Left hindlimb (tissue), 1 donor: ENCODE measurements at regions not wholly inside any gene's neighbourhood (a gene's known extent, or its start where the extent isn't known, plus 50 kb on each side); places are given as distances from the start of the nearest gene placed in this dataset.
"Not testable (repeated sequence)": the region's sequence is repeated elsewhere in the genome, so short reads cannot be mapped to it uniquely, and the experiment has no call there.

ENCODE experiments used
- DNase-seq: peaks from one replicate; pipeline ENCODE4 v3.0.0-alpha.2; 2018

DNA sequence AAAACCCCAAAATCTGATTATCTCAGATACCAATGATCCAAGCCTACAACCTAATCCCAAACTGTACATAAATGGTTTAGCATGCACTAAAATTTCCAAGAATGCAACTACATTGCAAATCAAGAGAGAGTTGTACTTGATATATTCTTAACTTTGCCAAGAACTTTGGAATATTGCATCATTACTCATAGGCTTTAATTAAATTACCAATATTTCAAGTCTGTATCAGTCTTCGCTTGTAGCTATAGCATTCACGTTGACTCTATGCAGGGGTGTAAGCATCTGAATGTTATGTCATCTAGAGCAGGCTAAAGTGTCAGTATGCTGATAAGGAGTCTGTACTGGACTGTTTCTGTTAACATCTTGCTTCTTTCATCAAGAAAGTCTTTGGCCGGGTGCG, 56.3 kb downstream of the FOXI3 start:
- no peak for DNase-seq

GRCh38 chr2:88377641-88377991, 74.9 kb downstream of the FOXI3 start:
- DNase-seq: no peak

- DNase-seq: no peak
Measured at GRCh38 chr2:88372042-88372441, 80.5 kb downstream of the FOXI3 start.

DNA sequence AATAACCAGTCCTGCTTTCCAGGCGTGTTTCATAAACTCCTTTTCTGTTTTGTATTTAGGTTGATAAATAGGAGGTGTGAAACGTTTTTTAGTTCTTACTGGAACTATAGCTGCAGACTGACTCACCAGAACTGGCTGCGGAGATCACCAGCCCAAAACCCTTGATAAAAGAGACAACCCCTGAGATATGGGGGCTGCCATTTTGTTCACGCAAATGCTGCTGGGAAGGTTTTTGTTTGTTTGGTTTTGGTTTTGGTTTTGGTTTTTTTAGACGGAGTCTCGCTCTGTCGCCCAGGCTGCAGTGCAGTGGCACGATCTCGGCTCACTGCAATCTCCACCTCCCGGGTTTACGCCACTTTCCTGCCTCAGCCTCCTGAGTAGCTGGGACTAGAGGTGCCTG, 87.1 kb downstream of the FOXI3 start:
- DNase-seq: not testable (repeated sequence)

DNA sequence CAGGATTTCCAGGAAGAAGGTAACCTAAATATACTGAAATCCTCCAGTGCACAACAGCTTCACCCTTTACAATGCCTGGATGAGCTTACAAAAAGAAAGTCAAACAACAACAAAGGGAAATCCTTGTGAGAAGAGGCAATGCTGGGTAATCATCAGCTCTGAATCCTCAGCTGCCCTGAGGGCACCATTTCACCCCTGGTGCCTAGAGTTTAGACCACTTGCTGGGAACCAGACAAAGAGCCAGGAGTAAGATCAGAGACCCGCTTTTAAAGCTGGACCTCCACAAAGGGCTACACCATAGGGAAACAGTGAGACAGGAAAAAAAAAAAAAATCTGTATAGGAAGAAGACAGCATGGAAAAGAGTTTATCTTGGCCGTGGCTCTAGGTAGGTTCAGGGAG, 97.0 kb downstream of the FOXI3 start:
- DNase-seq: no peak

DNA sequence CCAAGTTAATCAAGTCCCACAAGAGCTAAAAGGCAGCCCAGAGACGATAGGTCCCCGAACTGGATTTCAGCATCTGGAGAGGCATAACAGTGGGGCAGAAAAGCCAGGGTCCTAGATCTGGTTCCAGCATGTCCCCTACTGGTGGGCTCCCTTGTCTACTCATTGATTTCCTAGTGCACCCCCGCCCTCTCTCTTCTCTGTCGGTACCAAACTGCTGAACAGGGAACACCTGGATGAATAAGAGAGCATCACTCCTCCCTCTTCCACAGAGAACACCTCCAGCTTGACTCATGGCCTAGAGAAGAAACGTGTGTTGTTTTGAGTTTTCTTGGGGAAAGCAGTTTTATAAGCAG, 101.3 kb downstream of the FOXI3 start:
- DNase-seq: no peak

- DNase-seq: peak; percentile 37
Measured at GRCh38 chr2:88350331-88351248, 101.9 kb downstream of the FOXI3 start.

DNA sequence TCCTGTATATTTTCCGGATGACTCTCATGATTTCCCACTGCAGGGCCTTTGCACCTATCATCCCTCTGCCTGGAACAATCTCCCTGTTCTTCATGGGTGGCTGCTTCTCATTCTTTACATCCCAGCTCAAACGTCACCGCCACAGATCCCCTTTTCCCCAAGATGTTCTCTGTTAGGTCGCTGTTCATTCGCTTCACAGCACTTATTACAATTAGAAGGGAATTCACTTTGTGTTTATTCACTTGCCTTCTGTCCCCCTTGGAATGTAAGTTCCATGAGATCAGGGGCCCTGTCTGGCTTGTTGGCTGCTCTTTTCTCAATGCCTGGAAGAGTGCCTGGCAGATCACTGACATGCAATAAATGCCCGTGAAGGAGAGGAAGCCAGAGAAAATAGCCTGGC, 106.7 kb downstream of the FOXI3 start:
- DNase-seq: no peak

DNA sequence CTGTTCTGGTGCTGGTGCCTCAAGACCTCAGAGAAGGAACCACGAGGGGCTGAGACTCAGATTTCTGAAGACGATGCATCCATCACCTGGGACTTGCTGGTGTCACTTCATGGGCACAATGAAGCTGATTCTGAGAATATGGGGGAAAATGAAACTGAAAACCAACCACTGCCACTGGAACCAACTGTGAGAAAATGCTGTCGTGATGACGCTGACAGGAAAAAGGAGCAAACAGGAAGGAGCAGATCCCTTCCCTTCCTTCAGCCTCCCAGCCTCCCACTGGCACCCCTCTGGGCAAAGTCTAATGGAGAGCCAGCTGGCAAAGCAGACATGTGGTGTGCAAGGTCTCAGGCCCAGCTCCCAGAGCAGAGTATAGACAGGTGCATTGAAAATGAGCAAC, 109.7 kb downstream of the FOXI3 start:
- no peak for DNase-seq

GRCh38 chr2:88334418-88334817, 118.1 kb downstream of the FOXI3 start:
- no peak for DNase-seq

DNA sequence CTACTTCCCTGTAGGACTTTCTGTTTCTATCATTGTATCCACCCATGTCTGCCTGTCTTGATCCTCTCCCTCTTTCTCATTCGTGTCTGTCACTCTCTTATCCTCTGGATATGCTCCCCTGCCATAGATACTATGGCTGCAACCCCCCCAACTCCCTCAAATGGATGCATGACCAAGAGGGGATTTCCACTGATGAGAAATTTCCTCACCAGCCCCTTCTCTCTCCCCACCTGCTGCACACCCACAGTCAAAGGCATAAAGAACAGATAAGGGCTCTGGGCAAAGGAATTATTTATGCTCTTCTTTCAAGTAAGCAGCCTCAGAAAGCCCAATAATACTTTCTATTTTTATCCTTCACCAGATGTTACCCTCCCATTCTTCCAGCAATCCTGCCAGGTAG, 121.3 kb downstream of the FOXI3 start:
- no peak for DNase-seq

DNA sequence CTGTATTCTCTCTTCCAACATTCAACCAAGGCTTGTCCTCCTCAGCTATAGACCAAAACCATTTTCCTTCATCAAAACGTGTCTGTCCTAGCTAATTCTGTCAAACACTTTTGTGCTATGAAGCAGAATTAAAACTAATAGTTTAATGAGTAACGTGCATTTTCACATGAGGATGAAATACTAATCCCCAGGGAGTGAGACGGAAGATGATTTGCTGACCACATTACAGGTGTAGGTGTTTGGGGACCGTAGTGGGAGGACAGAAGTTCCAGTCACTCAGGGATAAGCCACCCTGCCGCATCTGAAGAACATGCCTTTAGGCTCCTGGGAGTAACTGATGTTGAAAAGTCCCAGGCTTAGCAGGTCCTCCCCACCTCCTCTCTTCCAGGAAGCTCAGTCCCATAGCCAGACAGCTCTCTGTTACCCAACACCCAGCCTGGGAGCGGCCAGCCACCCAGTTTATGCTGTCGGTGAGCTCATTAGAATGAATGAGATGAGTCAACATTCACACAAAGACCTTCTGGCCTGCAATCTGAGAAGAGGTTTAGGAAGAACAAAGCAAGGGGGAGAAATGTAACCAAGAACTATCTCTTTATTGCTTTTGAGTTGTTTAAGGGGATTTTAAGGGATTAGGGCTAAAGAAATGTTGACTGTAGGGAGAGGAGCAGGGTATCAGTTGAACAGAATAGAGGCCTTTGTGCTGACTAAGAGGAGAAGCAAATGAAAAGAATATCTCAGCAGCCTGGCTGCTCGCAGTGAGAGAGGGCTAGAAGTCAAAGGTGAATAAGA, 122.5 kb downstream of the FOXI3 start:
- DNase-seq: no peak

DNA sequence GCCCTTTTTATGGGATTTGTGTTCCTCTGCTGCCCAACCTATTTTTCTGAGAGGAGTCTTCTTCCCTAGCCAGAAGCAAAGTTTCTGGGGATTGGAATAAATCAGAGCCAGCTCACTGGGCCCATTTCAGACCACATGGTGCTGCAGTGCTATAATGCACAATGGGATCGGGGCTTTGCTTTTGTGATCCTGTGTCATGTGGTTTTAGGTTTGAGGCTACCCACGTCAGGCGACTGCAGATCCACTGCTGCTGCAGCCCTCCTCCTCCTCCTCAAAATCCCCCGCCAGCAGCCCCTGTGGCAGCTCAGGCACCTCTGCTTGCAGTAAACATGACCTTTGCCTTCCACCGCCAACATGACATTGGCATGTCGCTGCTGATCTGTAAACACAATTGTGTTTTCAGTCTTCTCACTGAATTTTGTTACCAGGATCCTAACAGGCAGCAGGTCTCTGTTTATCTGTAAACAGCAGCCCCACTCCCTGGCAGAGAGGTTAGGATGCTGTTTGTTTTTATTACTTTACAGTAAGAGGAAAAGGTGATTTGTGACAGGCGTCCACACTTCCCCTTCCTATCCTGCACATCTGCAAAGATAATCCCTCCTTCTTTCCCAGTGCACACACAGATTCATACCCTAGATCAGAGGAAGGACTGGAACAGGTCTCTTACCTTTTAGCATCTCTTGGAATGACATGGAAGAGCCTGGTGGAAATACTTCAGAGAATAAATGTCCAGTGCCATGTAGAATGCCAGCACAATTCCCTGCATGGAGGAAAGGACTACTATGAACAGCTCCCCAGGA, 130.8 kb downstream of the FOXI3 start:
- DNase-seq: no peak

DNA sequence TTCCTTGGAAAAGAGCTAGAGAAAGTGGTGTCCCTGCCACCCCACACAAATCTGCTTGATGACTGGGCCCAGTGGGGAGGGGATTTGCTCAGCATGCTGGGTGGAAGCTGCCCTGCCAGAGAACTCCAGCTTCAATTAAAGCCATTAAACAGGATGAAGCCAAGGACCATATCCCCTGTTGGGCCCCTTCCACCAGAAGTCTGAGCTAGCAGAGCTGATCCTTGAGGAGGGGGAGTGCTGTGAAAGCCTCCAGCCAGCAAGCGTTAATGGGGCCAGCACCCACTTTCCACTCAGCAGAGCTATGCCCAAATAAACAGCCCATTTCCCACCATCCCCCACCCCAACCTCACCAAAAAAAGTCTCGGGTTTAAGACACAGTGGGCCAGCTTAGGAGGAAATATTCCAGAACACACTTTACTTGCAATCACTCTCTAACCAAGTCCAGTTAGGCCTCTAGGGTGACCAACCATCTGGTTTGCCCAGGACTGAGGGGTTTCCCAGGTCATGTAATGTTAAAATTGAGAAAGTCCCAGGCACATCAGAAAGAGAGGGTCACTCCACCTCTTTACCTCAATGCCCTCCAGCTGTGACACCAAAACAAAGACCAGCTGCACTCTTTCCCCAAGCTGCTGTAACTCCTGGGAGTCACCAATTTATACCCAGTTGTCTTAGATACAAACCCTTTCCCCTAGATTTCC, 132.3 kb downstream of the FOXI3 start:
- DNase-seq: no peak

- DNase-seq: no peak
Measured at GRCh38 chr2:88318956-88319330, 133.6 kb downstream of the FOXI3 start.

- no peak for DNase-seq
Measured at GRCh38 chr2:88318071-88318955, 134.2 kb downstream of the FOXI3 start.

DNA sequence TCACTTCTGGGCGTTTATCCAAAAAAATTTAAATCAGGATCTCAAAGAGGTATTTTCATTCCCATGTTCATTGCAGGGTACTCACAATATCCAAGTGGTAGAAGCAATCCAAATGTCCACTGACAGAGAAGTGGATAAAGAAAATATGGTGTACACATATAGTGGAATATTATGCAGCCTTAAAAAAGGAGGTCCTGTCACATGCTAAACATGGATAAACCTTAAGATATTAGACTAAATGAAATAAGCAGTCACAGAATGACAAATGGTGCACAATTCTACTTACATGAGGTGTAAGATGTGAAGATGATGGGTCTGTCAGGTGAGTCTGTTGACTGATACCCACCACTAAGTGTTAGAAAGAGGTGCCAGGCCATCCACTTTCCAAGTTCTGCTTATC, 140.6 kb downstream of the THNSL2 start:
- DNase-seq: no peak

GRCh38 chr2:88307817-88308216, 137.7 kb downstream of the THNSL2 start:
- DNase-seq: no peak

DNA sequence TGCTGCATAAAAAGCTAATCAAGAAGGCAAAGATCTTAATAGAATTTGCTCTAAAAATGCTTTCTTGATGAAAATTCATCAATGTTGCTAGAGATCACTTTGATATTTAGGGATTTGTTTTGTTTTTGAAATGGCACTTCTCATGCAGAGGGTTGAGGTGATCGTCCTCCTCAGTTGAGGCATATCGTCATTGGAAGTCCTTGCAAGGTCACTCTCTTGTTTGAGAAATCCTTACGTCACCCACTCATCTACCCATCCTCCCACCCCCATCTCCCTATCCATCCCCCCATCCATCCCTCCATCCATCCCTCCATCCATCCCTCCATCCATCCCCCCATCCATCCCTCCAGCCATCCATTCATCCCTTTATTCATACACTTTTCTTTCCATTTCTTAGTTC, 133.7 kb downstream of the THNSL2 start:
- no peak for DNase-seq

DNA sequence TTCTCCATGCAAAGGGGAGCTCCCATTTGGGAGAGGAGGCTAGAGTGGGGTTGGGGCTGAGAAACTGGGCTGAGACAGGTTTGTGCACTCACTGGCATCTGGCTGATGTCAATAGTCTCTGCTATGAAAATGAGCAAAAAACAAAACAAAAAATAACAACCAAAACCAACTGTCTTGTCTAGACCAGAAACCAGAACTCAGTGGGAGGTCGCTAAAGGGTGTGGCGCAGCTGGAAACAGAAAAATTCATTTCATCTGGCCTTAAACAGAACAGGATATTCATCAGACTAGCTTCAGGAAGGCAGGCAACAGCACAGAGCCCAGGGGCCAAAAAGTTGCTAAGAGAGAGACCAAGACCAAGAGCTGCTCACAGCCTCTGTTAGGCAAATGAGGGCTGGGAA, 126.1 kb downstream of the THNSL2 start:
- DNase-seq: no peak

GRCh38 chr2:88283886-88284592, 113.9 kb downstream of the THNSL2 start:
- no peak for DNase-seq
